Activated naive CD4-positive, alpha-beta T cell treated with anti-CD3 and anti-CD28 coated beads, Interleukin-2, amount 50 U/mL, for 72 hours (primary cell): ENCODE measurements at regions not wholly inside any gene's neighbourhood (a gene's known extent, or its start where the extent isn't known, plus 50 kb on each side); places are given as distances from the start of the nearest gene placed in this dataset.

ENCODE experiments used
- ATAC-seq, 2 donors: fragments of 150-1000 bp; cut with Tn5 transposase; 2 replicates each; pipeline ENCODE4 v1.10.0; 2021; ENCODE audit warnings: mild to moderate bottlenecking in 2 of 2, moderate library complexity in 2 of 2
- DNase-seq, 2 donors: peaks; one replicate each; pipeline ENCODE4 v3.0.0; 2021 to 2022; ENCODE audit warnings: low spot score in 2 of 2
- H3K27ac Mint-ChIP-seq, 2 donors: one replicate each; pipeline ENCODE4 v1.8.0; 2022; ENCODE audit warnings: mild to moderate bottlenecking in 2 of 2, mixed read lengths in 2 of 2
- H3K36me3 Mint-ChIP-seq, 2 donors: one replicate each; pipeline ENCODE4 v1.8.0; 2022; ENCODE audit warnings: mixed read lengths in 2 of 2
- H3K9me3 Mint-ChIP-seq, 2 donors: one replicate each; pipeline ENCODE4 v1.8.0; 2022; ENCODE audit warnings: mixed read lengths in 2 of 2

DNA sequence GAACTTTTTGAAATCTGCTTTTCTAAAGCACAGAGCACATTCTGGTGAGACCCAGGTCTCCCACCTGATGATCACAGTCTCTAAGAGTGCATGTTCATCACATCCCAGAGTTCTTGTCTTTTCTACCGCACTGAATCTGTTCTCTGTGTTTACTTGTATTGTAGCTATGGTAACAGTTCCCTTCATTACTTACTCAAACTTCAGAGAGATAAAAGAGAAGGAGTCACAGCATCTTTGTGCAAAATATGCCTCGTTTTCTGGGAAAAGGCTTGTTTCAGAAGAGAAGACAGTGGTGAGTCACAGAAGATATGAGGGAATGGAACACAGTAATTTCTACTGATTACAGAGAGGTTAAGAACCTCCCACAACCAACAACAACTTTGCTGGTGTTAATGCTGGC lies 580.6 kb downstream of the PLA2G4A start:
- no peaks in the 10 kb centered on the region for H3K36me3 Mint-ChIP-seq
- ATAC-seq, result peak in 1 of 2 donors; percentile 83
- peak overlapping the region; percentile 1 to 19 for H3K27ac Mint-ChIP-seq
- peaks cover 7 to 12% of the 10 kb centered on the region in 2 donors for H3K9me3 Mint-ChIP-seq
- DNase-seq, result no peak

DNA sequence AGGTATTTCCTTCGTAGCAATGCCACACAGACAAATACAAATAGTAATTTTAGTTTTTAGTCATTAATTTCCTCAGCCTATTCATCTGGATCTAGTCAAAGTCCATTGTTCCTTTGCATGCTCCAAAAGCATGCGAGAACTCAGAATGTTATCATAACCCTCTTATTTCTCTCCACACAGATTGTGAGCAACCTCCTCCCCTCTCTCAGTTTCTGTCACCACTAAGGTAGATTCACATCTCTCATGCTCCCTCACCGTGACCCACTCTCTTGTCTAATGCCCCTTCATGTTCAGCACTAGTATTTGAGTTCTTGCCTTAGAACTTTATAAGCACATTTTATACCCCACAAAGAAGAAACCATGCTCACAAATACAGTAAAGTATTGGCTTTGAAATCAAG lies 582.4 kb downstream of the PLA2G4A start:
- DNase-seq, result no peak
- ATAC-seq, result peak in 1 of 2 donors; percentile 65
- no peaks in the 10 kb centered on the region for H3K36me3 Mint-ChIP-seq
- peaks cover 7 to 15% of the 10 kb centered on the region in 2 donors for H3K9me3 Mint-ChIP-seq
- H3K27ac Mint-ChIP-seq, result no peak overlapping the region

- no peaks in the 10 kb centered on the region for H3K36me3 Mint-ChIP-seq
- ATAC-seq, result no peak
- DNase-seq, result no peak
- H3K9me3 Mint-ChIP-seq, result peaks cover 4 to 20% of the 10 kb centered on the region in 2 donors
- H3K27ac Mint-ChIP-seq, result no peak overlapping the region
Observed at GRCh38 chr1:187413405-187414169, 584.8 kb downstream of the PLA2G4A start.

GRCh38 chr1:187415065-187415464 lies 586.3 kb downstream of the PLA2G4A start:
- Mint-ChIP-seq H3K36me3 (no peaks in the 10 kb centered on the region), H3K9me3 (peaks cover 3 to 20% of the 10 kb centered on the region in 2 donors), H3K27ac (no peak overlapping the region)
- ATAC-seq, result no peak
- no peak for DNase-seq

- no peak overlapping the region for H3K27ac Mint-ChIP-seq
- DNase-seq (no peak), ATAC-seq (no peak)
- peaks cover 0 to 12% of the 10 kb centered on the region in 2 donors for H3K9me3 Mint-ChIP-seq
- H3K36me3 Mint-ChIP-seq, result no peaks in the 10 kb centered on the region
Observed at GRCh38 chr1:187417520-187417919, 588.8 kb downstream of the PLA2G4A start.

- ATAC-seq, result no peak
- DNase-seq, result no peak
- H3K36me3 Mint-ChIP-seq, result peaks cover 0 to under 1% of the 10 kb centered on the region in 2 donors
- H3K27ac Mint-ChIP-seq, result no peak overlapping the region
- H3K9me3 Mint-ChIP-seq, result peaks cover under 1 to 4% of the 10 kb centered on the region in 2 donors
Observed at GRCh38 chr1:187433598-187433997, 604.8 kb downstream of the PLA2G4A start.

DNA sequence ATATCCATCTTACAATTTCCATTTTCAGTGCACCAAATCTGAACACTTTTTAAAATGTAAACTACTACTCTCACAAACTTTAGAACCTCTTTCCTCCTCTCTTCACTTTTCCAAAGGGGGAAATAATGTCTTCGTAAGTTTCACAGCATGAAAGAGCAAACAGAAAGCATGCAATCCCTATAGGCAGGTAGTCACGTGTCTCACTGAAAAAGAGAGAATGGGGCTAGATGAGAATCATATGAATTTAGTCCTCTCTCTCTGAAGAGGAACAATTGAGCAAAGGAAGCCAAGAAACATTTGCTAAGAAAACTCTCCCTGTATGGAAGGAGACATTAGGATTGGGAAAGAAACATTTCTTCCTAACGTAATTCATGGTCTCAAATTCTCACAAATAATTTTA lies 613.9 kb downstream of the PLA2G4A start:
- H3K27ac Mint-ChIP-seq, result no peak overlapping the region
- no peaks in the 10 kb centered on the region for H3K9me3 Mint-ChIP-seq
- ATAC-seq (no peak), DNase-seq (no peak)
- no peaks in the 10 kb centered on the region for H3K36me3 Mint-ChIP-seq

GRCh38 chr1:187443939-187444338 lies 615.2 kb downstream of the PLA2G4A start:
- no peaks in the 10 kb centered on the region for H3K9me3 Mint-ChIP-seq
- no peak for DNase-seq
- no peak for ATAC-seq
- no peak overlapping the region for H3K27ac Mint-ChIP-seq
- H3K36me3 Mint-ChIP-seq, result no peaks in the 10 kb centered on the region

GRCh38 chr1:187445066-187445465 lies 616.3 kb downstream of the PLA2G4A start:
- H3K27ac Mint-ChIP-seq, result no peak overlapping the region
- H3K9me3 Mint-ChIP-seq, result no peaks in the 10 kb centered on the region
- ATAC-seq, result no peak

GRCh38 chr1:187451238-187451637 lies 622.5 kb downstream of the PLA2G4A start:
- Mint-ChIP-seq H3K36me3 (no peaks in the 10 kb centered on the region), H3K9me3 (no peaks in the 10 kb centered on the region), H3K27ac (no peak overlapping the region)
- no peak for ATAC-seq
- DNase-seq, result no peak

More at GRCh38 chr1:187445066-187445465, 616.3 kb downstream of the PLA2G4A start:
- DNase-seq, result no peak
- H3K36me3 Mint-ChIP-seq, result no peaks in the 10 kb centered on the region

- DNase-seq, result no peak
- ATAC-seq, result no peak
- H3K36me3 Mint-ChIP-seq, result no peaks in the 10 kb centered on the region
- no peak overlapping the region for H3K27ac Mint-ChIP-seq
- H3K9me3 Mint-ChIP-seq, result no peaks in the 10 kb centered on the region
Observed at GRCh38 chr1:187454010-187454409, 625.3 kb downstream of the PLA2G4A start.

GRCh38 chr1:187456446-187456845 lies 627.7 kb downstream of the PLA2G4A start:
- Mint-ChIP-seq H3K9me3 (peaks cover 3 to 6% of the 10 kb centered on the region in 2 donors), H3K27ac (no peak overlapping the region)

DNA sequence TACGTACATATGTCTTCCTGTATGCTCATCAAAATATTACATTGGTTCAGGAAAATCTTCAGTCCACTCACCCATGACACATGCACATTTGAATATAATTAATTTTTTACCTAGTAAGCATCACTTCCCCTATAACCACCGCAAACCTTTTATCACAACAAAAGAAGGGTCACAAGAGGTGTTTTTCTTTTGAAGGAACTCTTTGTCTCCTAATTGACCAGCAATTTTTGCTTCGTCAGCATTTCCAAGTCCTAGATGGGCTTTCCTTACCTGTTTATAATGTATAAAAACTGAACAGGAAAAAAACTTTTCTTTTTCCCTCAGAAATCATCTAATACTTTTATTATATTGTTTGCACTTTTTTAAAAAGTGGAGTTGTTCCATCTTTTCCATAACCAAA lies 631.3 kb downstream of the PLA2G4A start:
- no peak for ATAC-seq
- no peak overlapping the region for H3K27ac Mint-ChIP-seq
- H3K36me3 Mint-ChIP-seq, result peaks cover 0 to 8% of the 10 kb centered on the region in 2 donors
- no peak for DNase-seq
- H3K9me3 Mint-ChIP-seq, result peaks cover 21 to 30% of the 10 kb centered on the region in 2 donors

More at GRCh38 chr1:187456446-187456845, 627.7 kb downstream of the PLA2G4A start:
- no peaks in the 10 kb centered on the region for H3K36me3 Mint-ChIP-seq
- DNase-seq (no peak), ATAC-seq (no peak)

- H3K9me3 Mint-ChIP-seq, result peaks cover 29 to 39% of the 10 kb centered on the region in 2 donors
- DNase-seq (no peak), ATAC-seq (no peak)
- H3K27ac Mint-ChIP-seq, result no peak overlapping the region
- peaks cover 0 to 18% of the 10 kb centered on the region in 2 donors for H3K36me3 Mint-ChIP-seq
Observed at GRCh38 chr1:187464320-187464719, 635.6 kb downstream of the PLA2G4A start.

- DNase-seq (no peak), ATAC-seq (no peak)
- peaks cover 29 to 39% of the 10 kb centered on the region in 2 donors for H3K9me3 Mint-ChIP-seq
- no peak overlapping the region for H3K27ac Mint-ChIP-seq
- peaks cover 0 to 18% of the 10 kb centered on the region in 2 donors for H3K36me3 Mint-ChIP-seq
Observed at GRCh38 chr1:187465441-187465840, 636.7 kb downstream of the PLA2G4A start.

- ATAC-seq (no peak), DNase-seq (no peak)
- no peak overlapping the region for H3K27ac Mint-ChIP-seq
- peaks cover 0 to 13% of the 10 kb centered on the region in 2 donors for H3K36me3 Mint-ChIP-seq
- H3K9me3 Mint-ChIP-seq, result peaks cover 11 to 20% of the 10 kb centered on the region in 2 donors
Observed at GRCh38 chr1:187469836-187470235, 641.1 kb downstream of the PLA2G4A start.

DNA sequence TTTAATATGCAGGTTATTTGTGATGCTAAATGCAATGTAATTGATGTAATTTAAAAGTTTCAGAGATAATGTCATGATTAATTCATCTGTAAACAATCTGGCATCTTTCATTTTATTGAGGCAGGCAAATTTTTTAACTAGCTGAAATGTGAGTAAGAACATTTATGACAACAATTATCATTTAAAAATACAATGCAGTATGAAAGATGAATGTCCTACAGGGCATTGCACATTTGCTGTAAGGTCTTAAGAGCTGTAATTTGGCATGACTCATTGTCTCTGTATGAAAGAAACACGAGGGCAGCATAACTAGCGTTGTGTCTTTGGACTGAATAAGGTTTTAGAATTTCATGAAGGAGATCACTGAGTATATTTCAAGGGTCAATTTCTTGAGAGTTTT lies 642.8 kb downstream of the PLA2G4A start:
- peaks cover 5 to 21% of the 10 kb centered on the region in 2 donors for H3K9me3 Mint-ChIP-seq
- no peak for DNase-seq
- no peak overlapping the region for H3K27ac Mint-ChIP-seq

GRCh38 chr1:187474336-187474735 lies 645.6 kb downstream of the PLA2G4A start:
- ATAC-seq, result no peak
- Mint-ChIP-seq H3K27ac (no peak overlapping the region), H3K36me3 (peaks cover 0 to 6% of the 10 kb centered on the region in 2 donors), H3K9me3 (peaks cover 3 to 16% of the 10 kb centered on the region in 2 donors)
- DNase-seq, result no peak

More for the DNA sequence above, 642.8 kb downstream of the PLA2G4A start:
- H3K36me3 Mint-ChIP-seq, result peaks cover 0 to 7% of the 10 kb centered on the region in 2 donors
- ATAC-seq, result no peak
